ENCODE measurements at regions not wholly inside any gene's neighbourhood (a gene's known extent, or its start where the extent isn't known, plus 50 kb on each side); places are given as distances from the start of the nearest gene placed in this dataset.

DNA sequence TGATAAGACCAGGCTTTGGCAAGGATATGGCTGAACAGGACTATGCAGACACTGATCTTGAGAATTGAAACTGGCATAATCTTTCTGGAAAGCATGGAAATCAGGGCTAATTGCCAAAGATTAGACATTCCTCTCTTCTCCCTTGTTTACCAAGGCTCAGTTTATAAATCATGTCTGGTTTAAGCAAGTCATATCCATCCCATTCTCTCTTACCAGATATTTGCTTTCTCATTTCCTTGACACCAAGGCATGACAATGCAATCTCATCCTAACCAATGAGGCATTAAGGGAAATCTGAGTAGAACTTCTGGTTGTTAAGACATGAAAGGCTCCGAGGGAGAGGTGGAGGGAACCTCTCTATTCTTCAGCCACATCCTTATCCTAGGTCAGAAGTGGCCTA, 110.3 kb upstream of the CEP85L start:
- DNase-seq, result no peak

DNA sequence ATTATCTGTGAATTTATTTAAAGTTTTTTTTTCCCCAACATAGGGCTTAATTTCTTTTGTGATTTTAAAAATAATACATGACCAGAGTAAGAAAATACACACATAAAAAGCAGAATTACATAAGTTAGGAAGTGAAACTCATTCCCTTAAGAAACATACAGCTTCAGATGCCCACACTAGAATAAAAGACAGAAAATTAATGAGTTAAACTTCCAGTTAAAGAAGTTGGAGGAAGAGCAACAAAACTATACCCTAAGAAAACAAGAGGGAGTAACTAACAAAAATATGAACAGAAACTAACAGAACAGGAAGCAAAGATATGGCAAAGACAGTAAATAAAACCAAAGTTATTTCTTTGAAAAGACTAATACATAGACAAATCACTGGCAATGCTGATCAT, 107.6 kb upstream of the CEP85L start:
- no peak for DNase-seq

DNA sequence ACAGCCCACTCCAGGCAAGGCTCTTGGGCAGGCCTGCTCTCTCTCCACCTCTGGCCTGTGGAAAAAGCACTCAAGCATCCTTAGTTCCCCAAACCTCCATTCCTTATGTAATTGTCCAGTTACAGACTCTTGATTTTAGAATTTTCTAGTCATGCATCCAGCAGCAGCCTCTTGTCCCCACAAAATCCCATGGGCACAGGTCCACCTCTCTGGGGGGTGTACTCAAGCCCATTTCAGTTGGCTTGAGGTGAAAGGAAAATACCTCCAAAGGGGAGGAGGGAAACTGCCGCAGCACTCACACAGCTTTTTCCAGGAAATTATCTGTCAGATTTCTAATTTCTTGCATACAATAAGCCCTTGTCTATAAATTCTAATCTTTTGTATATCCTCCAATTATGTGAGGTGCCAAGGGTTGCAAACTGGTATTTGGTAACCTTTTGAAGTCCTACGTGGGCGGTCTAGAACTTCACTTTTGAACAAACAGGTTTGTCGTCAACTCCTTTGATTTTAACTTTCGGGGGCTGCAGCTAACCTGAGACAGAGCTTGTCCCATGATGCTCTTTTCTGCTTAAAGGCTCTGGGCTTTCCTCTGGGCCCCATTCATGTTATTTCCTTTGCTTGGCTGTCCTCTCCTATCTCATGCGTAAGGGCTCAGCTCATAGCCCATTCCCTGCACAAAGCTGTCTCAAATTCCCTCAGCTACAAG, 104.7 kb upstream of the CEP85L start:
- peak in 1 of 56 donors; percentile 16 for DNase-seq

DNA sequence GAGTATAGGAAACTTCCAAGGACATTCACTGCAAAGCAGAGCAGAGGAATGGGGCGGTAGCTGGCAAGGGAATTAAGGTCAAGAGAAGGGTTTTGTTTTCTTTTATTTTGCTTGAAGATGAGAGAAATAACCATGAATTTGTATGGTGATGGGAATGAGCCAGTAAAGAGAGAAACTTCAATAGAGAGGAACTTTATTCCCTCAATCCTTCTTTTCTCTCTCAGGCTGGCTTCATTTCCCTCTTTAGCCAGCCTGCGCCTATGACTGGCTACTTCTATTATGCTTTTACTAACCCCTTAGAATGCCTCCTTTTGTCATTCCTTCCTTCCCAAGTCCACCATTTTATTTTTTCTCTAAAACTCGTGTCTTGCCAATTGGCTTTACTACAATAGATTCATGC, 101.4 kb upstream of the CEP85L start:
- DNase-seq, result peak in 1 of 56 donors; percentile 27

DNA sequence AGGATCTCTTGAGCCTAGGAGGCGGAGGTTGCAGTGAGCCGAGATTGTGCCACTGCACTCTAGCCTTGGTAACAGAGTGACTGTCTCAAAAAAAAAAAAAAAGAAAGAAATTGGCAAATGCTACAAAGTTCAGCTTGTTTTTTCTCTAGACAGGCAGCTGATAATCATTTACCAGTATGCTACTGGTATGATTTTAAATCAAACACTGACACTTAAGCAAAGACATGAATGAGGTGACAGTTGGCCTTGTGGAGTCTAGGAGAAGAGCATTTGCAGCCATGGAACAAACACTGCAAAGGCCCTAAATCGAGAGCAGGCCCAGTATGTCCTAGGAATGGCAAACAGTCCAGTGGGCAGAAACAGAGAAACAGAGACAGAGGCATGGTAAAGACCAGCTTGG, 99.7 kb upstream of the CEP85L start:
- no peak for DNase-seq

DNA sequence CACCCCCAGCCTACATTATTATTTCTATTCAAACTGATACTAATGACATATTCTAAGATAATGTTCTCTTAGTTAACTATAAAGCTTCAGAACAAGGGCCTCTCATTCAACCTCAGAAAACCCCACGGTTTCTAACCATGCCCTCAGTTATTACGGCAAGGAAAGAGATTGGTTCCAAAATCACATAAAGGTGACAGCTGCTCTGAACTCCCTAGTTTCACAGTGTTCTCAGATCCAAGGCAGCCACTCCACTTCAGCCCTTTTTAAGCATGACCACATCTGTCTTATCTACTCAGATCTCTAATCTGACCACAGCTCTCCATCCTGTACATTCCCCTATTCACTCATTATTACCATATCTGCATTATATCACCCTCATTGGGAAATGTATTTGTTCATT, 98.8 kb upstream of the CEP85L start:
- DNase-seq, result no peak

DNA sequence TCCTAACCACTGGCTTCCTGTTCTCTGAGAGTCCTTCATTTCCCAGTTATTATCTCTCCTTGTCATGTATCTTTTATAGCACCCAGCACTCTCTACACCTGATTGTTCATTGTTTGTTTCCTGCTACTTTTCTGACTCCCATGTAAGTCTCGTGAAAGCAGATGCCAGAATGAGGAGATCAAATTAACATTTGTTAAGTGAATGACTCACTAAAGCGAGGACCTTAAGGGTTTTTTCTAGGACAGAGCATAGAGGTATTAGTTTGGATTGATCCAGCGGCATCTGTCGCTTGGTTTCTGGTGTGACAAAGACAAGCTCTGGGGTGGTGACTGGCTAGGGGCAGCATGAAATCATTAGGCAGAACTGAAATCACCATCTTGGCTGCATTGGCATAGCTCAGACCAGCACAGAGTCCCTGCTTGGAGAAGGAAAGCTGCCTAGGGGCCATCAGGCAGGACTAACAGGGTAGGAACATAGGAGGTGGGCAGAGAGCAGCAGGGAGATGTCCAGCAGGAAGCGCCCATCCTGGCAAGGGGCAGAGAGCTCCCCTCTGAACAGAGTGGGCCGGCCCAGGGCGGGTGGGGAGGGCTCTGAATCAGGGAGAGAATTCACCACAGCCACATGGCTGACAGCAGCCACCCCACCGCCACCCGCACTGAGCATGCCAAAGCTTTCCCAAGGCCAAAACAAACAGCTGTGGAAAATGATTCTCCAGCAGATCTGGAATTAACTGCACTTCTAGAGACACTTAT, 97.1 kb upstream of the CEP85L start:
- peak in 36 of 56 donors; percentile 10 to 61 (median 34) for DNase-seq

DNA sequence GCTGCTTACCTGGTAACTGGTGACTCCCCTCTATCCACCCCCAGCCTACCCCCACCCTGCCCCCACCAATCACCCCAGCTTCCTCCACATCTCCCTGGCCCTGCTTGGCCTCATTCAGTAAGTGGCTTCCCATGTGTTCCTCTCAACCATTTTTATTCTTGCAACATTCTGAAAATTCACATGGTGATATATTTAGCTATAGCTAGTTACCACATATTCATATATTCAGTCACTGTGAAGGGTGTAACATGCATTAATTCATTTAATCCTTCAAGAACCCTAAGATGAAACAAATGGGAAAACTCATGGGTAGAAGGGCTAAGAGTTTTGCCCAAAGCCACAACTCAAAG, 95.4 kb upstream of the CEP85L start:
- DNase-seq, result no peak

DNA sequence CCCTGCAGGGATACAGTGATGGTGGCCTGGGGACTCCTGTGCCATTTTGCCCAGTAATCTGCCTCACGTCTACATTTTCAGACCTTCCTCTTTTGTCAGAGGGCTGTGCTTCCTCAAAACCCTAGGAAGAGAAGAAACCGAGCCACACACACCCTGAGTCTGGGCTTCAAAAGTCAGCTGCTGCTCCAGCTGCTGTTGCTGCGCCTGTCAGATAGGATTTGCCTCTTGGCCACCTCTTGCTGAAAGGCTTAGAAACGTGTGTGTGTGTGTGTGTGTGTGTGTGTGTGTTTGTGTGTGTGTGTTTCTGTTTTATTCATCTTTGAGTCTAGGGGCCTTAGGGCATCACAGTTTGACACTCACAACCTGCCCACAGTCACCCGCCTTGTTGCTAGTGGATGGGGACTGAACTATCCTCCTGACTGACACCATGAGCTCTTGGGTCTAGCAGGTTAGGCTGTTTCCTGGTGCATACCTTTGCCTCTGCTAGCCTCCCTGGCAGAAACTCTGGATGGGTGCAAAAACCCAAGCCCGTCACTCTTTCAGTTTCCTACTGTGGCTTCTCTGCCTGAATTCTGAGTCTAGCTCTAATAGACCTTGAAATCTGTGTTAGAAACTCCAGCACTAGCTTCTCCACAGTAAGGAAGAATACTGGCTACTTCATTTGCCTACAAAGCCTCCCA, 94.9 kb upstream of the CEP85L start:
- peak in 5 of 56 donors; percentile 7 to 55 (median 14) for DNase-seq

DNA sequence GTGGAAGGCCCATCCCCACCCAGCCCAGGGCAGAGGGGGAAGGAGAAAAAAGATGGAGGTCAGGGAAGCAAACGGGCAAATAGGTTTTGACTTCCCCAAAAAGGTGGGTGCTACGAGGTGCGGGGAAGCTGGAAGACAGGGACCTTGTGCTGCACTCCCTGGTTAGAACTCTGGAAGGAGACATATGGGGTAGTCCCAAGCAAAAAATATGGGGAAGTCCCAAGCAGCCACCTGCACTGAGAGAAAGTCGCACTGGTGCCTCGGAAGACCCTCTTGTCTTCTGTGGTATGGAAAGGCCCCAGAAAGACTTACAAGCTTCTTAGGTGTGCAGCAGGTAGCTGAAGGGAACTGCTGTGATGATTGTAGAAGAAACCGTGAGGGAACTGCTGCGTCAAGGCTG, 93.8 kb upstream of the CEP85L start:
- DNase-seq, result no peak

DNA sequence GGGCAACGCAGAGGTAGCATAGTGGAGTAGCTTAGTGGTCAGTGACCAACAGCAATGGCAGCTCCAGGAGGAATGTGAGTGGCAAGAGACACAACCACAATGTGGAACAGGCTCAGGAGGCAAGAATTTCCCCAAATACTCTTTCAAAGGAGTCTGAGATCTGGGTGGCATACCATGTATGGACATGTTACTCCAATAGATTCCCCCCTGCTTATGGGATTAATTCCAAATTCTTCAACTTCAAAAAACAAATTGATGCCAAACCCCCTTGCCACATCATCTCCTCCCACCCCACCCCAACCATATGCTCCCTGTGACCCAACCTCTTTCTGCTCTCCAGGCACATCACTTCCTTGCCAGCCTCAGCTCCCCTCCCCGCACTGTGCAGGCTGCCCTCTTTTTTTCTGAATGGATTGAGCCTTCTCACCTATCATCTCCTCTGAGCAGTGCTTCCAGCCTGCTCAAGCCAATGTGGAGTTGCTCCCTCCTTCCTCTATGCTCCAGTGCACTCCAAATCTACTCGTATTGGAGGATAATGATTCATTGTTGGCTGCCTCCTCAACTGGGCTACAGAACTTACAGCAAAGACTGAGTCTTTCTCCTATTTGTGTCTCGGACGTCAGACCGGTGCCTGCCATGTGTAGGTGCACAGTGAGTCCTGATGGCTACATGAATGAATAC, 93.0 kb upstream of the CEP85L start:
- no peak for DNase-seq

DNA sequence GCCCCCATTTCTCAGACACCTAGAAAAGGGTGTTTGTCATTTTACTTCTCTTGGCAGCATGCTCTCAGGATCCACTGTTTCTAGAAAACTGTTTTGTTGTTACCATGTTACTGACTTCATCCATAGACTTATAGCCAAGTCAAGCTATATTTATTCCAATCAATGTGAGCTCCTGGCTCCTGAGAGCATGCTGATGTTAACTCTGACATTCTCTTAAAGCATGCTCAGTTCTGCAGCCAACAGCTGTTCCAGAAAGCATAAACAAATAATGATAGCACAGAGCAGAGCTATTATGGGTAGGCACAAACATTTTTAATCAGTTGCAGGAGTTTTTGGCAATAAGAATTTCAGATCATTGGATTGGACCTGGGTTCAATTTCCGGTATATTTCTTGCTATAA, 92.4 kb upstream of the CEP85L start:
- DNase-seq, result no peak

DNA sequence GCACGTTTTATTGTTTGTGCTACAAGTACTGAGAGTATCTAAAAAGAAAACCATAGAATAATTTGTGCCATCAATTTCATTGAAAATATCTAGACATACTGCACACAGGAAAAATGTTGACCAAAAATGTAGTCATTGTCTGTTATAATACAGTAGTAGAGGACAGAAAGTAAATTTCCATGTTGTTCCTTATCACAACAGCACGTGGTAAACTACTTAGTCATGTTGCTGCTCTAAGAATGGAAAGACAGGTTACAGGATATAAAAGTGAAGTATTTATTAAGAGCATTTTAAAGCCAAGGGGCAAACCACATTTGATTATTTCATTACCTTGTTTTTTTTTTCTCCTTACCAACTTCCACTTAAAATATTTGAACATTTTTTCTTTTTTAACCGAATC, 89.0 kb upstream of the CEP85L start:
- DNase-seq, result no peak

DNA sequence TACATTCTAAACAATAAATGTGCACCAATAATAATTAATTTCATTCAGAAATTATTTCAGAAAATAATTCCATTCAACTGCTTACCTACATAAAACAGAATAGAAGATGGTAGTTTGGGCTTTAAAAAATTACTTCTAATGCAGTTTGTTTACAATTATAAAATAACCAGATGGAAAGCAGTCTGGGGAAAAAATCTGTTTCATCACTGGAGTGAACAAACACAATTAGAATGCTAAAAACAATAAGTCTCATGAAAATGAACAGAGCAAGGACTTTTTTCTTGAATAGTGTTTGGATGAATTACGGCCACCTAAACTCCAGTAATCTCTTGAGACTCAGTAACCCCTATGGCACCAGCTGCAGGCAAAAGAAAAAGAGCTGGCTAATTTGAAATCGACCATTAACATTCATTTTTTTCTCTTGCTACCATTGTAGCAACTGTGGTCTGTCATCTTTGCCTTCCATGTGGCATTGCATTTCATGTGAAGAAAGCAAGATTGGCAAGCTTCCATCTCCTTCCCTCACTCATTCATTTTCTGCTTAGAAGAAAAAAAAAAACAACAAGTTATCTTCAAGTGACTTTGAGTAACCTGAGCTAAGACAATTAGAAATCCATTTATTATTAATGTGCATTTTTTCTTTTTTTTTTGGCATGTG, 88.4 kb upstream of the CEP85L start:
- no peak for DNase-seq

DNA sequence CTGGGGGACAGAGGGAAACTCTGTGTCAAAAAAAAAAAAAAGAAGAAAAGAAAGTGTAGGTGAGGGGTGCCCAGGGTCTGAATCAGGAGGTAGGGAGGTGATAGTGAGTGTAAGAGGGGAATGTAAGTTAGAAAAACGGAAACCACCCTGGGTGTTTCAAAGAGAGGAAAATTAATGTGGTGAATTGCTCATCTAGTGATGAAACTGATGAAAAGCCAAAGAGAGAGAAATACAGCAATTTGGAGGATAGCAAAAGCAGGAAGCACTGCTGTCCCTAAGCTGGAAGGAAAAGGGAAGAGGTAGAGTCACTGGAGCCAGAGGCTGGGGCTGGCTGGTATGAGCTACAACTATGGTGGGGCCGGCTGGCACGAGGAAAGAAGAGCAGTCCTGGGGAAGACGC, 85.0 kb upstream of the CEP85L start:
- DNase-seq, result no peak

DNA sequence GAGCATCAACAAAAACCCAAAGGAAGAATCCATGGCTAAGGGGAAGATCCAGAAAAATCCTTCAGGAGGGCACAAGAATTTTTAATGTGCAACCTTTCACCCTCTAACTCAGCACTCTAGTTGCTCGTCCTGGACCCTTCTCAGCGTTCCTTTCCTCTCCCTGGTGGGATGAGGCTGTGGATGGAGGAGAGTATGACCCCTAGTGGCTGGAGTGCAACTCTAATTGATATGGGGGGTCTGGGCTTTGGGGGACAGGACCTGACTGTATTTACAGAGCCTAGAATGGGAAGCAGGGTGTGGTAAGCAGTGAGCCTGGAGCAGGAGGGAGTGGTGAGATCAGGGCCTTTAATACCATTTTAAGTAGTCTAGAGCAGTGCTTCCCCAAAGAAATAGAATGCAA, 83.9 kb upstream of the CEP85L start:
- no peak for DNase-seq

DNA sequence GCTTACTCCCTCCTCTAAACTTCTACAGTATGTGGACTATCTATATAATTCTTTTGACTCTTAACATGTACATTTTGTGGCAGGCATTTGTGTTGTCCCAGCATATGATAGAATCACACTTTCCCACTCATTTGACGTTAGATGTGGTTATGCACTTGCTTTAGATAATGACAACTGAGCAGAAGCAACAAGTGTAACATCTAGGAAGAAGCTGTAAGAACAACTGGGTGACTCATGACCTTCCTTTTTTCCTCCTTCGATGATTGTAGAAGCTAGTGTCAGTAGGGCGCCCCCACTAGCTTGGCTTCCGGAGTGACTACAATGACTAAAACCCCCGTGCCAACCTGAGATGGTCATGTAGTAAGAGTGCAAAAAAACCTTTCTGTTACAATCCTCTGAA, 74.6 kb upstream of the CEP85L start:
- DNase-seq, result no peak

DNA sequence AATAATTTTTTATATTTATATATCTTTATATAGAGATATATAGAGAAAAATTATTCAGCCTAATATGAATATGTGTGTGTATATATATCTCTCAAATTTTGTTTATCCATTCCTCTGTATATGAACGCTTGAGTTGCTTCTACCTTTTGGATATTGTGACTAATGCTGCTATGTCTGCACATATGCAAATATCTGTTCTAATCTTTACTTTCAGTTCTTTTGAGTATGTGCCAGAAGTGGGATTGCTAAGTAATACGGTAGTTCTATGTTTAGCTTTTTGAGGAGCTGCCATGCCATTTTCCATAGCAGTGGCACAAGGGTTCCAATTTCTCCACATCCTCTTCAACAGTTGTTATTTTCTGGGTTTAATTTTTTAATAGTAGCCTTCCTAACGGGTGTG, 72.8 kb upstream of the CEP85L start:
- DNase-seq, result no peak

DNA sequence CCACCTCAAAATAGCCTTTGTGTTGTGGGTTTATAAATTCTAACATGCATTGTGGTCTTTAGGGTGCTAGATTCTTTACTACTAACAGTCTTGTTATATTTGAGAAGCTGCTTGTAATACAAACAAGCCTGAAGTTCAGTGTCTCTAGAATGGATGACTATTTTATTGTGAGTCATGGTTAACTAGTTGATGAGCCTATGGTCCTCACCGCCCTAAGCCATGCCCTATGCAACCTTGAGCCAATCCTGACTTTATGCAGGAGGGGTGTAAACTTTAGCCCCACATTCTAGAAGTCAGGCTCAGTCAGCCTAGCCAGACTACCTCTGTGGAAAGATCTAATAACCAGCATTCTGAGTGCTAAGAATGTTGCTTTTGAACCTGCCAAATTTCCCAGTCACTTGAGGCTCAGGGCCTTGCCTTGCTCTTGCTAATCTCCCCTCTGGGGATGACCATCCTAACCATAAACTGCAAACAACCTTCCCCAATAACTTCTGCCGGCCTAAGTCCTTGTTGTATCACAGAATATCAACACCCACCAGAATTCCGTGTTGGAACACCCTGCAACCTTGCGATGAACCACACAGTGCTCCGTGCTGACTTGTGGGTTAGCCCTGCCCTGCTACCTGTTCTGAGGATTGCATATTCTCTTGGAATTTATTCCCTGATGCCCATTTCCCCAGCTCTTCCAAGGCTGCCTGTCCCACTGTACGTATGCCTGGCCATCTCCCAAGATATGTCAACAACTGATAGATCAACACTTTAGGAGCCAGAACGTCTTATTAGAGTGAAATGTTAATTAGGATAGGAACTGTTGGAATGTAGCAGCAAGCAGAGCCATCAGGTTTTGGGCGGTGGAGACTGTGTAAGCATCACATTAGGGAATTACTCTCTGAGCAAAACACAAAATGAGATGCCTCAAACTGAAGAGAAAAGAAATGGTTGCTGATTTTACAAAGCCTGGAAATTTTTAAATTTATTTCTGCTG, 71.7 kb upstream of the CEP85L start:
- no peak for DNase-seq

DNA sequence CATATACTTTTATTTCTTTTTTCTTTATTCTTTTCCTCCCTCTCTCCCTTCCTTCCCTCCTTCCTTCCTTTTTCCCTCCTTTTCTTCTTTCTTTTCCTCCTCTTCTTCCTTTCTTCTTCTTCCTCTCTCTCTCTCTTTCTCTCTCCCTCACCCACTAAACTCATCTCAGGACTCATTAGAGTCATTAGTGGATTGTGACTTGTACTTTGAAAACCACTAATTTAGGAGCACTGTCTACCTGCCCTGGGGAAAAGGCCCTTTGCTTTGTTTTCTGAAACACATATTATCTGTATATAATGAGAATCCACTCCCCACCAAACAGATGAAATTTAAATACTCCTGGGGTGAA, 68.7 kb upstream of the CEP85L start:
- no peak for DNase-seq

Measured in amygdala (tissue), 56 donors.